Liver (tissue), 8 donors: ENCODE measurements at regions not wholly inside any gene's neighbourhood (a gene's known extent, or its start where the extent isn't known, plus 50 kb on each side); places are given as distances from the start of the nearest gene placed in this dataset.

Source experiments
- DNase-seq: peaks from one replicate; pipeline ENCODE4 v3.0.0-alpha.2; 2017; ENCODE audit warnings: low spot score
- H3K27ac ChIP-seq, 2 donors: one replicate each; pipeline ENCODE4 v1.7.0; 2013; ENCODE audit warnings: inconsistent platforms in 2 of 2, low read length in 2 of 2, control low read depth in 1 of 2, low read depth in 1 of 2, mild to moderate bottlenecking in 1 of 2
- H3K27me3 ChIP-seq, 4 donors: one replicate each; pipeline versions ENCODE4 v1.6.1 to v1.7.0; 2013; ENCODE audit warnings: low read length in 3 of 4, inconsistent platforms in 1 of 4, mild to moderate bottlenecking in 1 of 4, moderate library complexity in 1 of 4; ENCODE audit not compliant: control insufficient read depth in 4 of 4, insufficient read depth in 4 of 4
- H3K36me3 ChIP-seq, 4 donors: one replicate each; pipeline versions ENCODE4 v1.6.1 to v1.7.0; 2013; ENCODE audit warnings: low read length in 3 of 4, mild to moderate bottlenecking in 3 of 4, low read depth in 1 of 4, moderate library complexity in 1 of 4; ENCODE audit not compliant: control insufficient read depth in 4 of 4, insufficient read depth in 3 of 4
- H3K4me1 ChIP-seq, 4 donors: one replicate each; pipeline versions ENCODE4 v1.6.1 to v1.7.0; 2013; ENCODE audit warnings: low read length in 3 of 4, mild to moderate bottlenecking in 3 of 4, moderate library complexity in 1 of 4; ENCODE audit not compliant: control insufficient read depth in 4 of 4, insufficient read depth in 4 of 4
- H3K4me3 ChIP-seq, 3 donors: one replicate each; pipeline versions ENCODE4 v1.6.1 to v1.7.0; 2013; ENCODE audit warnings: low read length in 3 of 3, control low read depth in 1 of 3, low read depth in 1 of 3, mild to moderate bottlenecking in 1 of 3
- H3K9ac ChIP-seq, 2 donors: one replicate each; pipeline ENCODE4 v1.7.0; 2013; ENCODE audit warnings: low read length in 2 of 2, mild to moderate bottlenecking in 2 of 2, moderate library complexity in 2 of 2, control low read depth in 1 of 2, low read depth in 1 of 2
- H3K9me3 ChIP-seq, 4 donors: one replicate each; pipeline versions ENCODE4 v1.6.1 to v1.7.0; 2013; ENCODE audit warnings: low read length in 3 of 4; ENCODE audit not compliant: control insufficient read depth in 4 of 4
- EGR1 ChIP-seq, 2 donors: IDR thresholded peaks; 2 replicates each; pipeline ENCODE4 v1.6.1; 2016 to 2018; ENCODE audit warnings: antibody characterized with exemption in 2 of 2, low read depth in 2 of 2
- FOXA1 ChIP-seq: IDR thresholded peaks from 2 replicates; pipeline ENCODE4 v1.6.1; 2016; ENCODE audit warnings: antibody characterized with exemption
- FOXA2 ChIP-seq: IDR thresholded peaks from 2 replicates; pipeline ENCODE4 v1.6.1; 2016; ENCODE audit warnings: antibody characterized with exemption
- GABPA ChIP-seq, 2 donors: IDR thresholded peaks in 1 of 2; conservative IDR thresholded peaks in 1 of 2; 2 replicates each; pipeline ENCODE4 v1.6.1; 2016; ENCODE audit warnings: antibody characterized with exemption in 2 of 2, mild to moderate bottlenecking in 1 of 2, moderate library complexity in 1 of 2
- HNF4A ChIP-seq, 2 donors: conservative IDR thresholded peaks; 2 replicates each; pipeline ENCODE4 v1.6.1; 2016; ENCODE audit warnings: antibody characterized with exemption in 2 of 2, mild to moderate bottlenecking in 2 of 2
- HNF4G ChIP-seq: IDR thresholded peaks from 2 replicates; pipeline ENCODE4 v1.6.1; 2016; ENCODE audit warnings: antibody characterized with exemption
- JUND ChIP-seq, 2 donors: IDR thresholded peaks; 2 replicates each; pipeline ENCODE4 v1.6.1; 2016; ENCODE audit warnings: antibody characterized with exemption in 2 of 2
- MAX ChIP-seq: IDR thresholded peaks from 2 replicates; pipeline ENCODE4 v1.6.1; 2016; ENCODE audit warnings: antibody characterized with exemption
- NR2F2 ChIP-seq: IDR thresholded peaks from 2 replicates; pipeline ENCODE4 v1.6.1; 2016; ENCODE audit warnings: antibody characterized with exemption
- RAD21 ChIP-seq, 2 donors: IDR thresholded peaks; 2 replicates each; pipeline ENCODE4 v1.6.1; 2016; ENCODE audit warnings: antibody characterized with exemption in 2 of 2, mild to moderate bottlenecking in 2 of 2
- REST ChIP-seq: IDR thresholded peaks from 2 replicates; pipeline ENCODE4 v1.6.1; 2016; ENCODE audit warnings: antibody characterized with exemption, mild to moderate bottlenecking
- RXRA ChIP-seq, 2 donors: IDR thresholded peaks; 2 replicates each; pipeline ENCODE4 v1.6.1; 2017 to 2018; ENCODE audit warnings: antibody characterized with exemption in 2 of 2, mild to moderate bottlenecking in 1 of 2
- SP1 ChIP-seq: IDR thresholded peaks from 2 replicates; pipeline ENCODE4 v1.6.1; 2018; ENCODE audit warnings: antibody characterized with exemption, mild to moderate bottlenecking
- TAF1 ChIP-seq: conservative IDR thresholded peaks from 2 replicates; pipeline ENCODE4 v1.6.1; 2016; ENCODE audit warnings: antibody characterized with exemption, mild to moderate bottlenecking
- WGBS: extraction: QIAGEN DNeasy Blood & Tissue Kit; methylation state at CpG from one replicate; pipeline ENCODE4 v1.1.7; 2013; 5-methylcytosine and 5-hydroxymethylcytosine counted together
- TF ChIP-seq, protein P1 (sequence below): IDR thresholded peaks from 2 replicates; pipeline ENCODE4 v1.6.1; 2016; ENCODE audit warnings: antibody characterized with exemption
- TF ChIP-seq, protein P2 (sequence below): fragments of 150-350 bp; IDR thresholded peaks from 2 replicates; pipeline ENCODE4 v1.5.1; 2017; ENCODE audit warnings: improper control_type of control experiment, low read depth, low read length; ENCODE audit not compliant: missing input control
- TF ChIP-seq, protein P3 (sequence below): IDR thresholded peaks from 2 replicates; pipeline ENCODE4 v1.6.1; 2016; ENCODE audit warnings: antibody characterized with exemption
- donor health status: healthy.
- donor health status: healthy.
- donor health status: healthy.
- donor health status: healthy.
- donor health status: healthy.

GRCh38 chr2:4053769-4054493 is 350.6 kb downstream of the DCDC2C start:
- H3K36me3 ChIP-seq = no peaks in the 10 kb centered on the region
- 59% methylated on average over 7 of the region's 7 CpGs for WGBS
- no peak overlapping the region for H3K4me3 ChIP-seq
- no peaks in the 10 kb centered on the region for H3K9me3 ChIP-seq
- DNase-seq = no peak
- no peak for TF ChIP-seq HNF4G
- no peak for TF ChIP-seq REST
- TF ChIP-seq RXRA (IDR thresholded peaks at IDR 0.05) = no peak
- no peak for TF ChIP-seq GABPA (IDR thresholded peaks at IDR 0.05 in 1 of 2, conservative IDR thresholded peaks at IDR 0.05 in 1 of 2)
- TF ChIP-seq, protein P1, sequence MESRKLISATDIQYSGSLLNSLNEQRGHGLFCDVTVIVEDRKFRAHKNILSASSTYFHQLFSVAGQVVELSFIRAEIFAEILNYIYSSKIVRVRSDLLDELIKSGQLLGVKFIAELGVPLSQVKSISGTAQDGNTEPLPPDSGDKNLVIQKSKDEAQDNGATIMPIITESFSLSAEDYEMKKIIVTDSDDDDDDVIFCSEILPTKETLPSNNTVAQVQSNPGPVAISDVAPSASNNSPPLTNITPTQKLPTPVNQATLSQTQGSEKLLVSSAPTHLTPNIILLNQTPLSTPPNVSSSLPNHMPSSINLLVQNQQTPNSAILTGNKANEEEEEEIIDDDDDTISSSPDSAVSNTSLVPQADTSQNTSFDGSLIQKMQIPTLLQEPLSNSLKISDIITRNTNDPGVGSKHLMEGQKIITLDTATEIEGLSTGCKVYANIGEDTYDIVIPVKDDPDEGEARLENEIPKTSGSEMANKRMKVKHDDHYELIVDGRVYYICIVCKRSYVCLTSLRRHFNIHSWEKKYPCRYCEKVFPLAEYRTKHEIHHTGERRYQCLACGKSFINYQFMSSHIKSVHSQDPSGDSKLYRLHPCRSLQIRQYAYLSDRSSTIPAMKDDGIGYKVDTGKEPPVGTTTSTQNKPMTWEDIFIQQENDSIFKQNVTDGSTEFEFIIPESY = no peak
- TF ChIP-seq NR2F2 = no peak
- TF ChIP-seq RAD21 (IDR thresholded peaks at IDR 0.05) = no peak
- TF ChIP-seq FOXA2 = no peak
- no peak for TF ChIP-seq JUND (IDR thresholded peaks at IDR 0.05)
- TF ChIP-seq MAX = no peak
- H3K9ac ChIP-seq = no peak overlapping the region
- peaks cover 0 to 2% (median 0%) of the 10 kb centered on the region in 4 donors for H3K27me3 ChIP-seq
- H3K27ac ChIP-seq = no peak overlapping the region
- H3K4me1 ChIP-seq = no peaks in the 10 kb centered on the region

GRCh38 chr2:4066217-4066616 is 362.8 kb downstream of the DCDC2C start:
- Histone ChIP-seq H3K9ac (no peak overlapping the region), H3K4me3 (no peak overlapping the region), H3K36me3 (no peaks in the 10 kb centered on the region), H3K27me3 (peaks cover 0 to 2% (median 0%) of the 10 kb centered on the region in 4 donors), H3K4me1 (no peaks in the 10 kb centered on the region), H3K27ac (no peak overlapping the region), H3K9me3 (no peaks in the 10 kb centered on the region)
- TF ChIP-seq RAD21 (IDR thresholded peaks at IDR 0.05) = no peak
- TF ChIP-seq TAF1 = no peak
- TF ChIP-seq SP1 = no peak
- no peak for TF ChIP-seq HNF4A (conservative IDR thresholded peaks at IDR 0.05)
- no peak for TF ChIP-seq NR2F2
- no peak for TF ChIP-seq MAX
- TF ChIP-seq, protein P2, sequence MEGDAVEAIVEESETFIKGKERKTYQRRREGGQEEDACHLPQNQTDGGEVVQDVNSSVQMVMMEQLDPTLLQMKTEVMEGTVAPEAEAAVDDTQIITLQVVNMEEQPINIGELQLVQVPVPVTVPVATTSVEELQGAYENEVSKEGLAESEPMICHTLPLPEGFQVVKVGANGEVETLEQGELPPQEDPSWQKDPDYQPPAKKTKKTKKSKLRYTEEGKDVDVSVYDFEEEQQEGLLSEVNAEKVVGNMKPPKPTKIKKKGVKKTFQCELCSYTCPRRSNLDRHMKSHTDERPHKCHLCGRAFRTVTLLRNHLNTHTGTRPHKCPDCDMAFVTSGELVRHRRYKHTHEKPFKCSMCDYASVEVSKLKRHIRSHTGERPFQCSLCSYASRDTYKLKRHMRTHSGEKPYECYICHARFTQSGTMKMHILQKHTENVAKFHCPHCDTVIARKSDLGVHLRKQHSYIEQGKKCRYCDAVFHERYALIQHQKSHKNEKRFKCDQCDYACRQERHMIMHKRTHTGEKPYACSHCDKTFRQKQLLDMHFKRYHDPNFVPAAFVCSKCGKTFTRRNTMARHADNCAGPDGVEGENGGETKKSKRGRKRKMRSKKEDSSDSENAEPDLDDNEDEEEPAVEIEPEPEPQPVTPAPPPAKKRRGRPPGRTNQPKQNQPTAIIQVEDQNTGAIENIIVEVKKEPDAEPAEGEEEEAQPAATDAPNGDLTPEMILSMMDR = no peak
- no peak for TF ChIP-seq RXRA (IDR thresholded peaks at IDR 0.05)
- TF ChIP-seq, protein P3, sequence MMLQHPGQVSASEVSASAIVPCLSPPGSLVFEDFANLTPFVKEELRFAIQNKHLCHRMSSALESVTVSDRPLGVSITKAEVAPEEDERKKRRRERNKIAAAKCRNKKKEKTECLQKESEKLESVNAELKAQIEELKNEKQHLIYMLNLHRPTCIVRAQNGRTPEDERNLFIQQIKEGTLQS = no peak
- no peak for TF ChIP-seq GABPA (IDR thresholded peaks at IDR 0.05 in 1 of 2, conservative IDR thresholded peaks at IDR 0.05 in 1 of 2)
- TF ChIP-seq, protein P1 = no peak
- no peak for TF ChIP-seq FOXA1
- no peak for TF ChIP-seq EGR1 (IDR thresholded peaks at IDR 0.05; ENCODE audit: low read depth in 2 of 2)
- no peak for TF ChIP-seq JUND (IDR thresholded peaks at IDR 0.05)
- 81% methylated on average over 4 of the region's 4 CpGs for WGBS
- DNase-seq = no peak
